ENCODE measurements at regions not wholly inside any gene's neighbourhood (a gene's known extent, or its start where the extent isn't known, plus 50 kb on each side); places are given as distances from the start of the nearest gene placed in this dataset.

DNA sequence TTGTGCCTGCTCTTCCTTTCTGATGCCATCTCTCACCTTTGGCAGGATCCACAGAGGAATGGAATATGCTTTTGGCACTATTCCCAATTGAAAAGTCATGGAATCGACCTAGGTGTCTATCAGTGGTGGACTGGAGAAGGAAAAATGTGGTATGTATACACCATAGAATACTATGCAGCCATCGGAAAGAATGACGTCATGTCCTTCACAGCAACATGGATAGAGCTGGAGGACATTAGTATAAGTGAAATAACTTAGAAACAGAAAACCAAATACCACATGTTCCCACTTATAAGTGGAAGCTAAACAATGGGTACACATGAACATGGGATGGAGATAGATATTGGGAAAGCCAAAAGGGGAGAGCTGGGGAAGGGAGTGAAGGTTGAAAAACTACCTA, 58.3 kb upstream of the SMIM31 start:
- TF ChIP-seq, protein P1, sequence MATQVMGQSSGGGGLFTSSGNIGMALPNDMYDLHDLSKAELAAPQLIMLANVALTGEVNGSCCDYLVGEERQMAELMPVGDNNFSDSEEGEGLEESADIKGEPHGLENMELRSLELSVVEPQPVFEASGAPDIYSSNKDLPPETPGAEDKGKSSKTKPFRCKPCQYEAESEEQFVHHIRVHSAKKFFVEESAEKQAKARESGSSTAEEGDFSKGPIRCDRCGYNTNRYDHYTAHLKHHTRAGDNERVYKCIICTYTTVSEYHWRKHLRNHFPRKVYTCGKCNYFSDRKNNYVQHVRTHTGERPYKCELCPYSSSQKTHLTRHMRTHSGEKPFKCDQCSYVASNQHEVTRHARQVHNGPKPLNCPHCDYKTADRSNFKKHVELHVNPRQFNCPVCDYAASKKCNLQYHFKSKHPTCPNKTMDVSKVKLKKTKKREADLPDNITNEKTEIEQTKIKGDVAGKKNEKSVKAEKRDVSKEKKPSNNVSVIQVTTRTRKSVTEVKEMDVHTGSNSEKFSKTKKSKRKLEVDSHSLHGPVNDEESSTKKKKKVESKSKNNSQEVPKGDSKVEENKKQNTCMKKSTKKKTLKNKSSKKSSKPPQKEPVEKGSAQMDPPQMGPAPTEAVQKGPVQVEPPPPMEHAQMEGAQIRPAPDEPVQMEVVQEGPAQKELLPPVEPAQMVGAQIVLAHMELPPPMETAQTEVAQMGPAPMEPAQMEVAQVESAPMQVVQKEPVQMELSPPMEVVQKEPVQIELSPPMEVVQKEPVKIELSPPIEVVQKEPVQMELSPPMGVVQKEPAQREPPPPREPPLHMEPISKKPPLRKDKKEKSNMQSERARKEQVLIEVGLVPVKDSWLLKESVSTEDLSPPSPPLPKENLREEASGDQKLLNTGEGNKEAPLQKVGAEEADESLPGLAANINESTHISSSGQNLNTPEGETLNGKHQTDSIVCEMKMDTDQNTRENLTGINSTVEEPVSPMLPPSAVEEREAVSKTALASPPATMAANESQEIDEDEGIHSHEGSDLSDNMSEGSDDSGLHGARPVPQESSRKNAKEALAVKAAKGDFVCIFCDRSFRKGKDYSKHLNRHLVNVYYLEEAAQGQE (IDR thresholded peaks at IDR 0.05) = no peak
- TF ChIP-seq, protein P2, sequence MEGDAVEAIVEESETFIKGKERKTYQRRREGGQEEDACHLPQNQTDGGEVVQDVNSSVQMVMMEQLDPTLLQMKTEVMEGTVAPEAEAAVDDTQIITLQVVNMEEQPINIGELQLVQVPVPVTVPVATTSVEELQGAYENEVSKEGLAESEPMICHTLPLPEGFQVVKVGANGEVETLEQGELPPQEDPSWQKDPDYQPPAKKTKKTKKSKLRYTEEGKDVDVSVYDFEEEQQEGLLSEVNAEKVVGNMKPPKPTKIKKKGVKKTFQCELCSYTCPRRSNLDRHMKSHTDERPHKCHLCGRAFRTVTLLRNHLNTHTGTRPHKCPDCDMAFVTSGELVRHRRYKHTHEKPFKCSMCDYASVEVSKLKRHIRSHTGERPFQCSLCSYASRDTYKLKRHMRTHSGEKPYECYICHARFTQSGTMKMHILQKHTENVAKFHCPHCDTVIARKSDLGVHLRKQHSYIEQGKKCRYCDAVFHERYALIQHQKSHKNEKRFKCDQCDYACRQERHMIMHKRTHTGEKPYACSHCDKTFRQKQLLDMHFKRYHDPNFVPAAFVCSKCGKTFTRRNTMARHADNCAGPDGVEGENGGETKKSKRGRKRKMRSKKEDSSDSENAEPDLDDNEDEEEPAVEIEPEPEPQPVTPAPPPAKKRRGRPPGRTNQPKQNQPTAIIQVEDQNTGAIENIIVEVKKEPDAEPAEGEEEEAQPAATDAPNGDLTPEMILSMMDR (IDR thresholded peaks at IDR 0.05) = no peak
- TF ChIP-seq EHMT2 (IDR thresholded peaks at IDR 0.05; ENCODE audit: low read depth) (no peak), NR3C1 (IDR thresholded peaks at IDR 0.05) (no peak), KDM1A (IDR thresholded peaks at IDR 0.05; ENCODE audit: low read depth) (no peak), CBX8 (IDR thresholded peaks at IDR 0.05) (no peak), MAX (IDR thresholded peaks at IDR 0.05) (no peak), ZFP36 (IDR thresholded peaks at IDR 0.05; ENCODE audit: borderline replicate concordance, partially characterized antibody) (no peak)

Measured in A549 (cell line).